Chondrocyte (in vitro differentiated cells): ENCODE measurements at regions not wholly inside any gene's neighbourhood (a gene's known extent, or its start where the extent isn't known, plus 50 kb on each side); places are given as distances from the start of the nearest gene placed in this dataset.
A peak's percentile ranks its signal among the peaks of the same experiment; 100 is the strongest.

Experiments
- DNase-seq: peaks from one replicate; pipeline ENCODE4 v3.0.0; 2021; ENCODE audit warnings: mixed read lengths, low spot score
- H3K27ac Mint-ChIP-seq: one replicate; pipeline ENCODE4 v1.8.0; 2021; ENCODE audit warnings: mild to moderate bottlenecking, moderate library complexity, mixed read lengths; ENCODE audit not compliant: unreplicated experiment
- H3K27me3 Mint-ChIP-seq: 2 replicates; pipeline ENCODE4 v1.8.0; 2021; ENCODE audit warnings: low read depth, mixed read lengths
- H3K36me3 Mint-ChIP-seq: 2 replicates; pipeline ENCODE4 v1.8.0; 2021; ENCODE audit warnings: low read depth, mixed read lengths
- H3K4me1 Mint-ChIP-seq: 2 replicates; pipeline ENCODE4 v1.8.0; 2021; ENCODE audit warnings: low read depth, mild to moderate bottlenecking, mixed read lengths
- H3K4me3 Mint-ChIP-seq: one replicate; pipeline ENCODE4 v1.8.0; 2021; ENCODE audit warnings: mild to moderate bottlenecking, moderate library complexity, mixed read lengths; ENCODE audit not compliant: unreplicated experiment
- H3K9me3 Mint-ChIP-seq: 2 replicates; pipeline ENCODE4 v1.8.0; 2021; ENCODE audit warnings: low read depth, mixed read lengths
- TF ChIP-seq, protein P1 (sequence below): fragments of 200-600 bp; sonication (generic); IDR thresholded peaks from 2 replicates; pipeline ENCODE4 v1.5.0; 2021; ENCODE audit warnings: antibody characterized with exemption, mild to moderate bottlenecking, moderate library complexity

GRCh38 chr15:39094116-39094515 is 486.8 kb upstream of the THBS1 start:
- Mint-ChIP-seq H3K36me3 (no peaks in the 10 kb centered on the region), H3K27me3 (no peaks in the 10 kb centered on the region), H3K9me3 (no peaks in the 10 kb centered on the region), H3K4me1 (peaks cover 18% of the 10 kb centered on the region), H3K4me3 (no peak overlapping the region), H3K27ac (no peak overlapping the region)
- DNase-seq: no peak
- TF ChIP-seq, protein P1, sequence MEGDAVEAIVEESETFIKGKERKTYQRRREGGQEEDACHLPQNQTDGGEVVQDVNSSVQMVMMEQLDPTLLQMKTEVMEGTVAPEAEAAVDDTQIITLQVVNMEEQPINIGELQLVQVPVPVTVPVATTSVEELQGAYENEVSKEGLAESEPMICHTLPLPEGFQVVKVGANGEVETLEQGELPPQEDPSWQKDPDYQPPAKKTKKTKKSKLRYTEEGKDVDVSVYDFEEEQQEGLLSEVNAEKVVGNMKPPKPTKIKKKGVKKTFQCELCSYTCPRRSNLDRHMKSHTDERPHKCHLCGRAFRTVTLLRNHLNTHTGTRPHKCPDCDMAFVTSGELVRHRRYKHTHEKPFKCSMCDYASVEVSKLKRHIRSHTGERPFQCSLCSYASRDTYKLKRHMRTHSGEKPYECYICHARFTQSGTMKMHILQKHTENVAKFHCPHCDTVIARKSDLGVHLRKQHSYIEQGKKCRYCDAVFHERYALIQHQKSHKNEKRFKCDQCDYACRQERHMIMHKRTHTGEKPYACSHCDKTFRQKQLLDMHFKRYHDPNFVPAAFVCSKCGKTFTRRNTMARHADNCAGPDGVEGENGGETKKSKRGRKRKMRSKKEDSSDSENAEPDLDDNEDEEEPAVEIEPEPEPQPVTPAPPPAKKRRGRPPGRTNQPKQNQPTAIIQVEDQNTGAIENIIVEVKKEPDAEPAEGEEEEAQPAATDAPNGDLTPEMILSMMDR: no peak

DNA sequence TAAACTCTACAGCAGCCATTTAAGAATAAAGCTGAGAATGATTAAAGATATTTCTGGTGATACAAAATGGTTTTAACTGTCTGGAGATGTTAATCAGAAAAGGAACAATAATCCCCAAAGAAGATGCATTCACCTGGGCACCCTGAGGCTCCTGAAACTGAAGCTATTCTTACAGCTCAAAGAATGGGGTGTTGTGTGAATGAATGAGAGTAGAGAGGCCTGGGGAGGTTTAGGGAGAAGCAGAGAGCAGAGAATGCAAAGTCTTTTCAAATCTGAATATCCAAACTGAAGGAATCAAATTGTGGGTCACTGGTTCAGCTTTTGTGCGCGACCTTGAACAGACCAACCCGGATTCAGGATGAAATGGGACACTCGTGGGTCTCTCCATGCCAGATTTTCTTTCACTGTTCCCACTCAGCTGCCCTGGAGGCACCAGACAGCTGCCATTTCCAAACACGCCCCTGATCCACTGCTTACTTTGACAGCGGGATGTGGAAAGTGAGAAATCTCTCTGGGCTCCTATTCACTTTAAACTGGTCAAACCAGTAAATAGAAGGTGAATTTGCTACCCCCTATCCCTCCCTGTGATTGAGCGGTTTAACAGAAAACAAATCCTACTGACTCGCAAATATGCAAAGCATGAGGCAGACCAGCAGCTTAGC is 485.5 kb upstream of the THBS1 start:
- H3K27ac Mint-ChIP-seq: peak overlapping the region; percentile 65
- no peak overlapping the region for H3K4me3 Mint-ChIP-seq
- no peaks in the 10 kb centered on the region for H3K9me3 Mint-ChIP-seq
- no peaks in the 10 kb centered on the region for H3K36me3 Mint-ChIP-seq
- DNase-seq: no peak
- TF ChIP-seq, protein P1: no peak
- no peaks in the 10 kb centered on the region for H3K27me3 Mint-ChIP-seq
- H3K4me1 Mint-ChIP-seq: peaks cover 30% of the 10 kb centered on the region

GRCh38 chr15:39096608-39097205 is 484.2 kb upstream of the THBS1 start:
- TF ChIP-seq, protein P1: no peak
- H3K4me3 Mint-ChIP-seq: no peak overlapping the region
- peaks cover 33% of the 10 kb centered on the region for H3K4me1 Mint-ChIP-seq
- no peaks in the 10 kb centered on the region for H3K9me3 Mint-ChIP-seq
- H3K27me3 Mint-ChIP-seq: no peaks in the 10 kb centered on the region
- no peak for DNase-seq
- H3K36me3 Mint-ChIP-seq: no peaks in the 10 kb centered on the region
- H3K27ac Mint-ChIP-seq: no peak overlapping the region

DNA sequence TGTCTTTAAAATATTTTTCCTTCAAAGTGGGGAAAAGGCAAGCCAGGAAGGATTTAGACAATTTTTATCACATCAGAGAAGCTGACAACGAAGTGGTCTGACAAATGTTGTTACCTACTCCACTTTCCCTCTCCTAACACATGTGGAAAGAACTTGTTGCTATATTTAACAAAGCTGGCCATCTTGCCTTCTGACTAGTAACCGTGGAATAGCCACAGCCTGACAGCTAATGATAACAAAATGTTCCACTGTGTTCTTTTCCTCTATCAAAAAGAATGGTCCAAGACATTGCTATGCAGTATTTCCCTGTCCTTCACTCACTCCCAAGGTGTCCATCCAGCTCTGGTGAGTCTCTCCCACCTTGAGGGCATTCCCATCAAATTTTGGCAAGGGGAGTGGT is 481.4 kb upstream of the THBS1 start:
- Mint-ChIP-seq H3K36me3 (no peaks in the 10 kb centered on the region), H3K4me3 (no peak overlapping the region), H3K27me3 (no peaks in the 10 kb centered on the region), H3K9me3 (peaks cover 2% of the 10 kb centered on the region), H3K27ac (peak overlapping the region; percentile 77), H3K4me1 (peaks cover 33% of the 10 kb centered on the region)
- TF ChIP-seq, protein P1: no peak
- no peak for DNase-seq

DNA sequence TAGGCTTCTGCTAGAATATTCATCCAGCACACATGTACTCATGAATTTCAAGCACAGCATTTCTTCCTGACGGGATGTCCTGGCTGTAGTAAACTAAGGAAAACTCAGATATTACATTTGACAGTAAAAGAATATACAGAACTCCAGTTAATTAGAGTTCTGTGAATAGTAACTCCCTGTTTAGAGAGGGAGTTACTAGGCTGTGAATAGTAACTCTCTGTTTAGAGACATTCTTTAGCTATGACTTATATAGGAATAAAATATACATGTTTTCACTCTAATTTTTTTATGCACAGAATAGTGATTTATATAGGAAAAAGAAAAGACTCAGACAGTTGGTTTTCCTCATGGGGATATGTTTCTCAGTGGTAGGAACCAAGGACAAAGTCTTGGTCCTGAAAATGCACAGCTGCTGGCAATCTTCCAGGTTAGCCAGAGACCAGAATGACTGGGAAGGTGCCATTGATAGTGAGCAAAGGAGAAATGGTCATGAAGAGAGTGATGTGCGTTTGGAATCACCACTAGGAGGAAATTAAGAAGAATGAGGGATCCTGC is 480.7 kb upstream of the THBS1 start:
- peaks cover 28% of the 10 kb centered on the region for H3K4me1 Mint-ChIP-seq
- H3K27me3 Mint-ChIP-seq: no peaks in the 10 kb centered on the region
- no peaks in the 10 kb centered on the region for H3K36me3 Mint-ChIP-seq
- no peak for DNase-seq
- peak overlapping the region; percentile 90 for H3K27ac Mint-ChIP-seq
- H3K9me3 Mint-ChIP-seq: peaks cover 3% of the 10 kb centered on the region
- H3K4me3 Mint-ChIP-seq: no peak overlapping the region
- TF ChIP-seq, protein P1: peak; percentile 36
